B cell (primary cell): ENCODE measurements at regions not wholly inside any gene's neighbourhood (a gene's known extent, or its start where the extent isn't known, plus 50 kb on each side); places are given as distances from the start of the nearest gene placed in this dataset.
A peak's percentile ranks its signal among the peaks of the same experiment; 100 is the strongest.
"Not testable (repeated sequence)": the region's sequence is repeated elsewhere in the genome, so short reads cannot be mapped to it uniquely, and the experiment has no call there.

Source experiments
- ATAC-seq: fragments of 200-7000 bp; cut with Tn5 transposase; one replicate; pipeline ENCODE4 v1.10.0; 2021; ENCODE audit warnings: low read depth, mild to moderate bottlenecking, moderate number of reproducible peaks, moderate library complexity
- CTCF ChIA-PET: fragments of 350-600 bp; sonication (Branson Sonifier 250); formaldehyde crosslinking; loops from one replicate; lab custom pipeline; 2021; ENCODE audit warnings: antibody characterized with exemption, inconsistent platforms; lab: Charles Lee
- POLR2A ChIA-PET: fragments of 350-600 bp; sonication (Branson Sonifier 250); formaldehyde crosslinking; loops from one replicate; lab custom pipeline; 2021; ENCODE audit warnings: antibody characterized with exemption; lab: Charles Lee
- DNase-seq: peaks from one replicate; pipeline ENCODE4 v3.0.0; 2013
- H2AFZ ChIP-seq: 2 replicates; pipeline ENCODE4 v1.6.1; 2012; ENCODE audit warnings: mild to moderate bottlenecking, low read depth, low read length; ENCODE audit not compliant: insufficient read depth, poor library complexity, severe bottlenecking
- H3K27ac ChIP-seq, 2 donors: 1 replicate in 1 of 2; 2 replicates in 1 of 2; pipeline ENCODE4 v1.5.1; 2012 to 2013; ENCODE audit warnings: low read length in 2 of 2, mild to moderate bottlenecking in 2 of 2, moderate library complexity in 1 of 2
- H3K27me3 ChIP-seq, 4 experiments: fragments of 200-600 bp in 1 of 4; sonication (generic) in 1 of 4; replicated peaks in 1 of 4; 1 replicate in 2 of 4; 2 replicates in 2 of 4; pipeline versions ENCODE4 v1.6.1 to v1.7.0; 2013 to 2016; ENCODE audit warnings: low read length in 3 of 4, mild to moderate bottlenecking in 2 of 4, mixed read lengths in 1 of 4, moderate library complexity in 1 of 4; ENCODE audit not compliant: insufficient read depth in 4 of 4, control insufficient read depth in 3 of 4; ENCODE audit errors: control extremely low read depth in 1 of 4
- H3K36me3 ChIP-seq, 2 experiments: replicated peaks in 1 of 2; 1 replicate in 1 of 2; 2 replicates in 1 of 2; pipeline versions ENCODE4 v1.6.1 to v1.7.1; 2013; ENCODE audit warnings: low read length in 1 of 2; ENCODE audit not compliant: insufficient read depth in 2 of 2, control insufficient read depth in 1 of 2; ENCODE audit errors: control extremely low read depth in 1 of 2, extremely low read depth in 1 of 2
- H3K4me1 ChIP-seq, 2 donors: fragments of 200-600 bp in 1 of 2; sonication (generic) in 1 of 2; 1 replicate in 1 of 2; 2 replicates in 1 of 2; pipeline versions ENCODE4 v1.5.1 to v1.6.1; 2013 to 2017; ENCODE audit warnings: low read length in 2 of 2; ENCODE audit not compliant: control insufficient read depth in 2 of 2, insufficient read depth in 2 of 2
- H3K4me2 ChIP-seq: replicated peaks from 2 replicates; pipeline ENCODE3; 2012; ENCODE audit warnings: mild to moderate bottlenecking, low read depth, low read length; ENCODE audit not compliant: poor library complexity, severe bottlenecking
- H3K4me3 ChIP-seq, 5 experiments: fragments of 200-600 bp in 1 of 5; sonication (generic) in 1 of 5; 1 replicate in 3 of 5; 2 replicates in 2 of 5; pipeline versions ENCODE4 v1.5.1 to v1.7.0; 2011 to 2016; ENCODE audit warnings: low read length in 4 of 5, mild to moderate bottlenecking in 4 of 5, low read depth in 2 of 5, control low read depth in 1 of 5, moderate library complexity in 1 of 5; ENCODE audit not compliant: insufficient read depth in 1 of 5; ENCODE audit errors: control extremely low read depth in 1 of 5, extremely low read depth in 1 of 5
- H3K79me2 ChIP-seq: fragments of 200-600 bp; sonication (generic); one replicate; pipeline ENCODE4 v1.6.0; 2016; ENCODE audit warnings: low read length; ENCODE audit not compliant: control insufficient read depth, insufficient read depth
- H3K9ac ChIP-seq: fragments of 200-600 bp; sonication (generic); 2 replicates; pipeline ENCODE4 v1.6.1; 2017; ENCODE audit warnings: mild to moderate bottlenecking, low read length, moderate library complexity
- H3K9me3 ChIP-seq, 3 donors: one replicate each; pipeline versions ENCODE4 v1.6.1 to v1.7.1; 2013; ENCODE audit warnings: low read length in 2 of 3; ENCODE audit not compliant: control insufficient read depth in 2 of 3, insufficient read depth in 1 of 3; ENCODE audit errors: control extremely low read depth in 1 of 3
- H4K20me1 ChIP-seq: 2 replicates; pipeline ENCODE4 v1.6.0; 2012; ENCODE audit warnings: mild to moderate bottlenecking, low read length; ENCODE audit not compliant: insufficient read depth, control insufficient read depth, poor library complexity, severe bottlenecking
- H3K27ac Mint-ChIP-seq: one replicate; pipeline ENCODE4 v1.8.0; 2021; ENCODE audit warnings: mixed read lengths
- H3K27me3 Mint-ChIP-seq: one replicate; pipeline ENCODE4 v1.8.0; 2021; ENCODE audit warnings: mixed read lengths
- H3K4me1 Mint-ChIP-seq: one replicate; pipeline ENCODE4 v1.8.0; 2021; ENCODE audit warnings: mixed read lengths
- H3K4me3 Mint-ChIP-seq: one replicate; pipeline ENCODE4 v1.8.0; 2021; ENCODE audit warnings: mixed read lengths
- H3K9me3 Mint-ChIP-seq: one replicate; pipeline ENCODE4 v1.8.0; 2022; ENCODE audit warnings: mixed read lengths; ENCODE audit not compliant: insufficient read depth
- CTCF ChIP-seq: fragments of 200-600 bp; IDR thresholded peaks from one replicate; pipeline ENCODE4 v1.8.0; 2022; ENCODE audit warnings: antibody characterized with exemption, mild to moderate bottlenecking
- EZH2 ChIP-seq: IDR thresholded peaks from 2 replicates; pipeline ENCODE4 v1.6.1; 2012; ENCODE audit warnings: borderline replicate concordance, low read depth, mild to moderate bottlenecking, moderate library complexity, low read length; ENCODE audit not compliant: insufficient read depth, poor library complexity, severe bottlenecking
- WGBS: methylation state at CpG from one replicate; pipeline ENCODE4 v1.1.5; 2013; ENCODE audit warnings: missing lambda C conversion rate; ENCODE audit not compliant: insufficient coverage; 5-methylcytosine and 5-hydroxymethylcytosine counted together
- intact Hi-C: fragments of 100-400 bp; cut with micrococcal nuclease; formaldehyde crosslinking; loops from one replicate; pipeline ENCODE4 v1.10.0; 2022

DNA sequence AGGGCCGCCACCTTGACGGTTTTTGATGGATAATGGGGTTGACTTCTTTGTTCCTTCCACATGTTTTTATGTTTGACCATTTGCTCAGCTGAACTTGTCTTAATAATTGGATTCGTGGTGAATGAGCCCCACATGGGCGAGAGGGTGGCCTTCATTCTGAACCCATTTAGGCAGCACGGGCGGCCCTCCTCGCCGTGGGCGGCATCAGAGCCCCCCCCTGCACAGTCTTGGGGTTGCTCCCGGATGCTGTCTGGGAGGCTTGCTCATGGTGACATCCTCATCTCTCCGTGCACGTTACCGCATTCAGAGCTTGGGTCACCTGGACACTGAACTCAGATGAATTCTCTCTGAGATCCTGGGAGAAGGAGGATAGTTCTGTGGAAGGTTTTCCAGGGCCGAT, 172.3 kb upstream of the OSBPL11 start:
- H3K4me2 ChIP-seq, result no peak overlapping the region
- Mint-ChIP-seq H3K27ac (no peak overlapping the region), H3K27me3 (peaks cover 16% of the 10 kb centered on the region), H3K4me3 (peak overlapping the region; percentile 83), H3K9me3 (no peaks in the 10 kb centered on the region), H3K4me1 (peaks cover 8% of the 10 kb centered on the region)
- no peaks in the 10 kb centered on the region for H3K36me3 ChIP-seq
- no peak overlapping the region for H3K9ac ChIP-seq
- H3K27me3 ChIP-seq, result peaks cover 0 to 5% (median 0%) of the 10 kb centered on the region in 4 experiments
- H2AFZ ChIP-seq, result no peak overlapping the region
- H3K4me3 ChIP-seq, result no peak overlapping the region
- DNase-seq (peak; percentile 4), ATAC-seq (no peak)
- no peaks in the 10 kb centered on the region for H3K79me2 ChIP-seq
- no peak for TF ChIP-seq CTCF
- no peak for TF ChIP-seq EZH2
- POLR2A ChIA-PET, result no interaction called here
- no peaks in the 10 kb centered on the region for H4K20me1 ChIP-seq
- 93% methylated on average over 8 of the region's 14 CpGs for WGBS
- intact Hi-C loops, result no loop called here
- CTCF ChIA-PET, result no interaction called here
- H3K4me1 ChIP-seq, result peaks cover 3 to 10% of the 10 kb centered on the region in 2 donors
- no peak overlapping the region for H3K27ac ChIP-seq
- H3K9me3 ChIP-seq, result no peaks in the 10 kb centered on the region

DNA sequence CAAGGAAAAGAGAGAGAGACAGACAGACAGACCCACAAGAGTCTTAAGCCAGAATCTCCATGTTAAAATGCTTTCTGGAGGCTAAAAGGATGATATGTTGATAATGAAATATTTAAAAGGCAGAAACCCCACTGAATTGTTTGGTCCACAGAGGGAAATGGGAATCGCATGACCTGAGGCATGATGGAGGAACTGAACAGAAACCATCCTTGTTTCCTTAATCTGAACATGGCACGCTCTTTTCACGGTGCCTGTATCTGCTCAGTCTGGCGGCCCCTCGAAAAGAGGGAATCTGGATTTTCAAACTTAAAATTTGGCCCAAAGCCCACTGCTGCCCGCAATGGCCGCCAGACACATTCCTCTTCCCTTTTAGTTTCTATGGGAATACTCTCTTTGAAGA, 173.5 kb upstream of the OSBPL11 start:
- H4K20me1 ChIP-seq, H3K4me1 Mint-ChIP-seq, H3K79me2 ChIP-seq, H3K36me3 ChIP-seq, H3K9me3 Mint-ChIP-seq, intact Hi-C loops, DNase-seq, H3K27ac Mint-ChIP-seq, H3K4me3 ChIP-seq, H3K4me2 ChIP-seq, ATAC-seq, POLR2A ChIA-PET, CTCF ChIA-PET, H3K9me3 ChIP-seq, H3K4me1 ChIP-seq, H3K27ac ChIP-seq, H3K9ac ChIP-seq, H3K4me3 Mint-ChIP-seq, H3K27me3 ChIP-seq, H2AFZ ChIP-seq: not testable (repeated sequence)
- 71% methylated on average over 5 of the region's 7 CpGs for WGBS
- H3K27me3 Mint-ChIP-seq, result peaks cover 13% of the 10 kb centered on the region

DNA sequence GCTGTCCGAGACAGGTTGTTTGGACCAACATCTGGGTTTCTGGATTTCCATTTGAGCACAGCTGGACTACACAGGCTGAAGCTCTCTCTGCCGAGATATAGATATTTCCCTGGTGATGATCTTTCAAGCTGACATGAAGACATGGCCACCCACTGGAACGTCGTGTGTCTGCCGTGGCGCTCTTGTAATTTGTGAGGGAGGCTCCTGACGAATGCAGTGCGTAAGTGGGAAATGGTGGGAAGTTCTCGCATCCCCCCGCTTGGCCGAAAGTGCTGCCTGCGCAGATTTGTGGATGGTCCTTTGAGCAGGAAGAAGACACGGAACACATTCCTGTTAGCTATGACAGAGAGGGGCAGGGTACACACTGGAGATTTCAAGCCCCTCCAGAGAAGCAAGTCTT, 176.2 kb upstream of the OSBPL11 start:
- H4K20me1 ChIP-seq, H3K4me3 Mint-ChIP-seq, H3K4me1 ChIP-seq, H3K9me3 Mint-ChIP-seq, H3K4me3 ChIP-seq, CTCF ChIA-PET, H3K9me3 ChIP-seq, H3K27ac Mint-ChIP-seq, intact Hi-C loops, H3K27ac ChIP-seq, H3K4me1 Mint-ChIP-seq, H3K36me3 ChIP-seq, H2AFZ ChIP-seq, H3K79me2 ChIP-seq, H3K27me3 Mint-ChIP-seq, H3K27me3 ChIP-seq, ATAC-seq, DNase-seq, POLR2A ChIA-PET, H3K4me2 ChIP-seq, H3K9ac ChIP-seq: not testable (repeated sequence)
- 95% methylated on average over 8 of the region's 13 CpGs for WGBS
